B cell (primary cell): ENCODE measurements at regions not wholly inside any gene's neighbourhood (a gene's known extent, or its start where the extent isn't known, plus 50 kb on each side); places are given as distances from the start of the nearest gene placed in this dataset.

Source experiments
- ATAC-seq: fragments of 200-7000 bp; cut with Tn5 transposase; one replicate; pipeline ENCODE4 v1.10.0; 2021; ENCODE audit warnings: low read depth, mild to moderate bottlenecking, moderate number of reproducible peaks, moderate library complexity
- CTCF ChIA-PET: fragments of 350-600 bp; sonication (Branson Sonifier 250); formaldehyde crosslinking; loops from one replicate; lab custom pipeline; 2021; ENCODE audit warnings: antibody characterized with exemption, inconsistent platforms; lab: Charles Lee
- POLR2A ChIA-PET: fragments of 350-600 bp; sonication (Branson Sonifier 250); formaldehyde crosslinking; loops from one replicate; lab custom pipeline; 2021; ENCODE audit warnings: antibody characterized with exemption; lab: Charles Lee
- DNase-seq: peaks from one replicate; pipeline ENCODE4 v3.0.0; 2013
- H2AFZ ChIP-seq: 2 replicates; pipeline ENCODE4 v1.6.1; 2012; ENCODE audit warnings: mild to moderate bottlenecking, low read depth, low read length; ENCODE audit not compliant: insufficient read depth, poor library complexity, severe bottlenecking
- H3K27ac ChIP-seq, 2 donors: 1 replicate in 1 of 2; 2 replicates in 1 of 2; pipeline ENCODE4 v1.5.1; 2012 to 2013; ENCODE audit warnings: low read length in 2 of 2, mild to moderate bottlenecking in 2 of 2, moderate library complexity in 1 of 2
- H3K27me3 ChIP-seq, 4 experiments: fragments of 200-600 bp in 1 of 4; sonication (generic) in 1 of 4; replicated peaks in 1 of 4; 1 replicate in 2 of 4; 2 replicates in 2 of 4; pipeline versions ENCODE4 v1.6.1 to v1.7.0; 2013 to 2016; ENCODE audit warnings: low read length in 3 of 4, mild to moderate bottlenecking in 2 of 4, mixed read lengths in 1 of 4, moderate library complexity in 1 of 4; ENCODE audit not compliant: insufficient read depth in 4 of 4, control insufficient read depth in 3 of 4; ENCODE audit errors: control extremely low read depth in 1 of 4
- H3K36me3 ChIP-seq, 2 experiments: replicated peaks in 1 of 2; 1 replicate in 1 of 2; 2 replicates in 1 of 2; pipeline versions ENCODE4 v1.6.1 to v1.7.1; 2013; ENCODE audit warnings: low read length in 1 of 2; ENCODE audit not compliant: insufficient read depth in 2 of 2, control insufficient read depth in 1 of 2; ENCODE audit errors: control extremely low read depth in 1 of 2, extremely low read depth in 1 of 2
- H3K4me1 ChIP-seq, 2 donors: fragments of 200-600 bp in 1 of 2; sonication (generic) in 1 of 2; 1 replicate in 1 of 2; 2 replicates in 1 of 2; pipeline versions ENCODE4 v1.5.1 to v1.6.1; 2013 to 2017; ENCODE audit warnings: low read length in 2 of 2; ENCODE audit not compliant: control insufficient read depth in 2 of 2, insufficient read depth in 2 of 2
- H3K4me2 ChIP-seq: replicated peaks from 2 replicates; pipeline ENCODE3; 2012; ENCODE audit warnings: mild to moderate bottlenecking, low read depth, low read length; ENCODE audit not compliant: poor library complexity, severe bottlenecking
- H3K4me3 ChIP-seq, 5 experiments: fragments of 200-600 bp in 1 of 5; sonication (generic) in 1 of 5; 1 replicate in 3 of 5; 2 replicates in 2 of 5; pipeline versions ENCODE4 v1.5.1 to v1.7.0; 2011 to 2016; ENCODE audit warnings: low read length in 4 of 5, mild to moderate bottlenecking in 4 of 5, low read depth in 2 of 5, control low read depth in 1 of 5, moderate library complexity in 1 of 5; ENCODE audit not compliant: insufficient read depth in 1 of 5; ENCODE audit errors: control extremely low read depth in 1 of 5, extremely low read depth in 1 of 5
- H3K79me2 ChIP-seq: fragments of 200-600 bp; sonication (generic); one replicate; pipeline ENCODE4 v1.6.0; 2016; ENCODE audit warnings: low read length; ENCODE audit not compliant: control insufficient read depth, insufficient read depth
- H3K9ac ChIP-seq: fragments of 200-600 bp; sonication (generic); 2 replicates; pipeline ENCODE4 v1.6.1; 2017; ENCODE audit warnings: mild to moderate bottlenecking, low read length, moderate library complexity
- H3K9me3 ChIP-seq, 3 donors: one replicate each; pipeline versions ENCODE4 v1.6.1 to v1.7.1; 2013; ENCODE audit warnings: low read length in 2 of 3; ENCODE audit not compliant: control insufficient read depth in 2 of 3, insufficient read depth in 1 of 3; ENCODE audit errors: control extremely low read depth in 1 of 3
- H4K20me1 ChIP-seq: 2 replicates; pipeline ENCODE4 v1.6.0; 2012; ENCODE audit warnings: mild to moderate bottlenecking, low read length; ENCODE audit not compliant: insufficient read depth, control insufficient read depth, poor library complexity, severe bottlenecking
- H3K27ac Mint-ChIP-seq: one replicate; pipeline ENCODE4 v1.8.0; 2021; ENCODE audit warnings: mixed read lengths
- H3K27me3 Mint-ChIP-seq: one replicate; pipeline ENCODE4 v1.8.0; 2021; ENCODE audit warnings: mixed read lengths
- H3K4me1 Mint-ChIP-seq: one replicate; pipeline ENCODE4 v1.8.0; 2021; ENCODE audit warnings: mixed read lengths
- H3K4me3 Mint-ChIP-seq: one replicate; pipeline ENCODE4 v1.8.0; 2021; ENCODE audit warnings: mixed read lengths
- H3K9me3 Mint-ChIP-seq: one replicate; pipeline ENCODE4 v1.8.0; 2022; ENCODE audit warnings: mixed read lengths; ENCODE audit not compliant: insufficient read depth
- EZH2 ChIP-seq: IDR thresholded peaks from 2 replicates; pipeline ENCODE4 v1.6.1; 2012; ENCODE audit warnings: borderline replicate concordance, low read depth, mild to moderate bottlenecking, moderate library complexity, low read length; ENCODE audit not compliant: insufficient read depth, poor library complexity, severe bottlenecking
- WGBS: methylation state at CpG from one replicate; pipeline ENCODE4 v1.1.5; 2013; ENCODE audit warnings: missing lambda C conversion rate; ENCODE audit not compliant: insufficient coverage; 5-methylcytosine and 5-hydroxymethylcytosine counted together
- intact Hi-C: fragments of 100-400 bp; cut with micrococcal nuclease; formaldehyde crosslinking; loops from one replicate; pipeline ENCODE4 v1.10.0; 2022
- TF ChIP-seq, protein P1 (sequence below): fragments of 200-600 bp; IDR thresholded peaks from one replicate; pipeline ENCODE4 v1.8.0; 2022; ENCODE audit warnings: antibody characterized with exemption, mild to moderate bottlenecking

DNA sequence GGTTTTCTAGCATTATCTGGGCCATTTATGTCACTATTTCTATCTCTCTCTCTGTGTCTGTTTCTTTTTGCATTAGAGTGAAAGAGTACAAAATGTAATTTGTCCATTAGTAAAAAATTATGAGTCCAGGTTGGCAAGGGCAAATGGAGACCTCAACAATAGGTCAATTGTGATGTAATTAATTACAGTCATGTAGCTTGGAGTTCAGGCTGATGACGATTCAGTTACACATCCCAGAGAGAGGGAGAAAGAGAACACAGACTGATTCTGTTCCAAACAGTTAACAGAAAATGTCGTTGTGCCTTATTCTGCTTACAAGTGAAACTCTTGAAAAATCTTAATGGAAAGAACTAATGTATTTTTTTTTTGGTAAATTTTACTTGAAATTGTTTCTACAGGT is 83.3 kb downstream of the ATXN7L3B start:
- no peaks in the 10 kb centered on the region for H3K4me1 Mint-ChIP-seq
- ATAC-seq (no peak), DNase-seq (no peak)
- ChIA-PET CTCF (no interaction called here), POLR2A (no interaction called here)
- intact Hi-C loops: no loop called here
- H3K4me3 ChIP-seq: no peak overlapping the region
- no peak overlapping the region for H3K27ac Mint-ChIP-seq
- no peak overlapping the region for H2AFZ ChIP-seq
- H3K4me1 ChIP-seq: no peaks in the 10 kb centered on the region
- H3K27ac ChIP-seq: no peak overlapping the region
- no peak overlapping the region for H3K4me2 ChIP-seq
- H3K36me3 ChIP-seq: no peaks in the 10 kb centered on the region
- no peak for TF ChIP-seq EZH2
- TF ChIP-seq, protein P1, sequence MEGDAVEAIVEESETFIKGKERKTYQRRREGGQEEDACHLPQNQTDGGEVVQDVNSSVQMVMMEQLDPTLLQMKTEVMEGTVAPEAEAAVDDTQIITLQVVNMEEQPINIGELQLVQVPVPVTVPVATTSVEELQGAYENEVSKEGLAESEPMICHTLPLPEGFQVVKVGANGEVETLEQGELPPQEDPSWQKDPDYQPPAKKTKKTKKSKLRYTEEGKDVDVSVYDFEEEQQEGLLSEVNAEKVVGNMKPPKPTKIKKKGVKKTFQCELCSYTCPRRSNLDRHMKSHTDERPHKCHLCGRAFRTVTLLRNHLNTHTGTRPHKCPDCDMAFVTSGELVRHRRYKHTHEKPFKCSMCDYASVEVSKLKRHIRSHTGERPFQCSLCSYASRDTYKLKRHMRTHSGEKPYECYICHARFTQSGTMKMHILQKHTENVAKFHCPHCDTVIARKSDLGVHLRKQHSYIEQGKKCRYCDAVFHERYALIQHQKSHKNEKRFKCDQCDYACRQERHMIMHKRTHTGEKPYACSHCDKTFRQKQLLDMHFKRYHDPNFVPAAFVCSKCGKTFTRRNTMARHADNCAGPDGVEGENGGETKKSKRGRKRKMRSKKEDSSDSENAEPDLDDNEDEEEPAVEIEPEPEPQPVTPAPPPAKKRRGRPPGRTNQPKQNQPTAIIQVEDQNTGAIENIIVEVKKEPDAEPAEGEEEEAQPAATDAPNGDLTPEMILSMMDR: no peak
- WGBS: 80% methylated on average over 1 of the region's 2 CpGs
- no peaks in the 10 kb centered on the region for H3K27me3 ChIP-seq
- no peaks in the 10 kb centered on the region for H3K27me3 Mint-ChIP-seq
- H3K4me3 Mint-ChIP-seq: no peak overlapping the region
- H3K9me3 ChIP-seq: no peaks in the 10 kb centered on the region
- H3K9ac ChIP-seq: no peak overlapping the region
- no peaks in the 10 kb centered on the region for H3K9me3 Mint-ChIP-seq
- no peaks in the 10 kb centered on the region for H3K79me2 ChIP-seq
- H4K20me1 ChIP-seq: no peaks in the 10 kb centered on the region

DNA sequence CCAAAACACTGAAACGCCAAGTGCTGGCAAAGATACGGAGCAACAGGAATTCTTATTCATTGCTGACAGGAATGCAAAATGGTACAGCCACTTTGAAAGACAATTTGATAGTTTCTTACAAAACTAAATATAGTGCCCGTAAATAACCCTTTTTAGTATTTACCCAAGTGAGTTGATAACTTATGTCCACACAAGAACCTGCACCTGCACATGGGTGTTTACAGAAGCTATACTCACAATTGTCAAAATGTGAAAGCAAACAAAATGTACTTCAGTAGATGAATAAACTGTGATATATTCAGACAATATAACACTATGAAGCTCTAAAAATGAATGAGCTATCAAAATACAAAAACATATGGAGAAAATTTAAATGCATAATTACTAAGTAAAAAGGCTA is 86.6 kb downstream of the ATXN7L3B start:
- Histone ChIP-seq H3K4me3 (no peak overlapping the region), H4K20me1 (no peaks in the 10 kb centered on the region), H2AFZ (no peak overlapping the region), H3K9ac (no peak overlapping the region), H3K9me3 (no peaks in the 10 kb centered on the region), H3K27me3 (no peaks in the 10 kb centered on the region), H3K4me1 (no peaks in the 10 kb centered on the region), H3K4me2 (no peak overlapping the region), H3K36me3 (no peaks in the 10 kb centered on the region), H3K79me2 (no peaks in the 10 kb centered on the region), H3K27ac (no peak overlapping the region)
- 100% methylated on average over 1 of the region's 3 CpGs for WGBS
- DNase-seq (no peak), ATAC-seq (no peak)
- no peak overlapping the region for H3K27ac Mint-ChIP-seq
- H3K27me3 Mint-ChIP-seq: no peaks in the 10 kb centered on the region
- POLR2A ChIA-PET: no interaction called here
- CTCF ChIA-PET: no interaction called here
- intact Hi-C loops: no loop called here
- TF ChIP-seq, protein P1: no peak
- no peak for TF ChIP-seq EZH2
- H3K9me3 Mint-ChIP-seq: no peaks in the 10 kb centered on the region
- no peak overlapping the region for H3K4me3 Mint-ChIP-seq
- H3K4me1 Mint-ChIP-seq: no peaks in the 10 kb centered on the region
